HEK293 (cell line): ENCODE measurements at regions not wholly inside any gene's neighbourhood (a gene's known extent, or its start where the extent isn't known, plus 50 kb on each side); places are given as distances from the start of the nearest gene placed in this dataset.
A peak's percentile ranks its signal among the peaks of the same experiment; 100 is the strongest.

Source experiments
- CTCF ChIA-PET: fragments of 350-600 bp; formaldehyde crosslinking; extraction: SDS; loops from one replicate; lab custom pipeline; 2021; ENCODE audit warnings: antibody characterized with exemption; lab: Yijun Ruan, JAX
- POLR2A ChIA-PET: fragments of 300-600 bp; formaldehyde crosslinking; extraction: SDS; loops from one replicate; lab custom pipeline; 2020; ENCODE audit warnings: antibody characterized with exemption, inconsistent platforms; lab: Yijun Ruan, JAX
- H3K27ac ChIP-seq: fragments of 200-500 bp; sonication (Bioruptor generic); 2 replicates; pipeline ENCODE4 v1.5.1; 2014; ENCODE audit warnings: low read depth, low read length, control low read depth, inconsistent platforms; ENCODE audit errors: extremely low read depth
- H3K36me3 ChIP-seq, 2 experiments: fragments of 200-500 bp in 1 of 2; sonication (Bioruptor generic) in 1 of 2; 1 replicate in 1 of 2; 2 replicates in 1 of 2; pipeline ENCODE4 v1.5.1; 2014 to 2017; ENCODE audit warnings: inconsistent platforms in 2 of 2, low read length in 2 of 2; ENCODE audit not compliant: control insufficient read depth in 2 of 2, insufficient read depth in 1 of 2
- H3K4me1 ChIP-seq: fragments of 200-500 bp; sonication (Bioruptor generic); 2 replicates; pipeline ENCODE4 v1.5.1; 2014; ENCODE audit warnings: mild to moderate bottlenecking, low read length, inconsistent platforms; ENCODE audit not compliant: control insufficient read depth, insufficient read depth
- H3K4me3 ChIP-seq: 2 replicates; pipeline ENCODE4 v1.5.1; 2011; ENCODE audit warnings: low read depth, mild to moderate bottlenecking, control low read depth, low read length, moderate library complexity
- H3K9me3 ChIP-seq: fragments of 200-500 bp; sonication (Bioruptor generic); 2 replicates; pipeline ENCODE4 v1.5.1; 2014; ENCODE audit warnings: low read depth, low read length, inconsistent platforms; ENCODE audit not compliant: control insufficient read depth, insufficient read depth
- BCL11B ChIP-seq: fragments of 450-650 bp; formaldehyde crosslinking; IDR thresholded peaks from 2 replicates; pipeline ENCODE4 v1.5.1; 2016; ENCODE audit warnings: low read depth, missing biosample characterization, missing genetic modification characterization
- GLI2 ChIP-seq: fragments of 450-650 bp; formaldehyde crosslinking; IDR thresholded peaks from 2 replicates; pipeline ENCODE4; 2017; ENCODE audit warnings: missing biosample characterization, missing genetic modification characterization, low read depth, borderline replicate concordance
- HOXC10 ChIP-seq: sonication (generic); formaldehyde crosslinking; IDR thresholded peaks from 2 replicates; pipeline ENCODE4 v1.8.1; 2023; ENCODE audit warnings: mild to moderate bottlenecking, missing genetic modification reagents
- PRDM1 ChIP-seq: fragments of 450-650 bp; formaldehyde crosslinking; IDR thresholded peaks from 2 replicates; pipeline ENCODE4; 2016; ENCODE audit warnings: missing biosample characterization, missing genetic modification characterization
- TCF7L2 ChIP-seq: IDR thresholded peaks from 2 replicates; pipeline ENCODE4 v1.6.1; 2011; ENCODE audit warnings: low read depth, mild to moderate bottlenecking, inconsistent platforms, low read length, moderate library complexity, borderline replicate concordance
- YY2 ChIP-seq: fragments of 450-650 bp; formaldehyde crosslinking; IDR thresholded peaks from 2 replicates; pipeline ENCODE4 v1.5.1; 2016; ENCODE audit warnings: missing biosample characterization, missing genetic modification characterization
- ZBTB20 ChIP-seq: fragments of 450-650 bp; formaldehyde crosslinking; IDR thresholded peaks from 2 replicates; pipeline ENCODE4 v1.5.1; 2016; ENCODE audit warnings: missing biosample characterization, missing genetic modification characterization
- ZBTB21 ChIP-seq: fragments of 450-650 bp; formaldehyde crosslinking; IDR thresholded peaks from 2 replicates; pipeline ENCODE4 v1.5.1; 2017; ENCODE audit warnings: missing biosample characterization, missing genetic modification characterization
- ZBTB48 ChIP-seq: fragments of 450-650 bp; formaldehyde crosslinking; IDR thresholded peaks from 2 replicates; pipeline ENCODE4 v1.5.1; 2016; ENCODE audit warnings: missing biosample characterization, missing genetic modification characterization
- ZBTB8A ChIP-seq: fragments of 450-650 bp; formaldehyde crosslinking; IDR thresholded peaks from 2 replicates; pipeline ENCODE4 v1.5.1; 2016; ENCODE audit warnings: missing biosample characterization, missing genetic modification characterization
- ZNF140 ChIP-seq: fragments of 450-650 bp; formaldehyde crosslinking; IDR thresholded peaks from 2 replicates; pipeline ENCODE4 v1.5.1; 2016; ENCODE audit warnings: missing biosample characterization, missing genetic modification characterization
- ZNF184 ChIP-seq: fragments of 450-650 bp; IDR thresholded peaks from 2 replicates; pipeline ENCODE4 v1.5.1; 2018; ENCODE audit warnings: missing biosample characterization, mild to moderate bottlenecking, missing genetic modification characterization
- ZNF24 ChIP-seq: fragments of 450-650 bp; formaldehyde crosslinking; IDR thresholded peaks from 2 replicates; pipeline ENCODE4 v1.5.1; 2016; ENCODE audit warnings: missing biosample characterization, missing genetic modification characterization
- ZNF248 ChIP-seq: fragments of 450-650 bp; formaldehyde crosslinking; IDR thresholded peaks from 2 replicates; pipeline ENCODE4 v1.5.1; 2017; ENCODE audit warnings: missing biosample characterization, missing genetic modification characterization
- ZNF266 ChIP-seq: fragments of 450-650 bp; formaldehyde crosslinking; IDR thresholded peaks from 2 replicates; pipeline ENCODE4 v1.5.1; 2016; ENCODE audit warnings: missing biosample characterization, missing genetic modification characterization, low read depth
- ZNF366 ChIP-seq: fragments of 450-650 bp; formaldehyde crosslinking; conservative IDR thresholded peaks from 2 replicates; pipeline ENCODE4 v1.5.1; 2016; ENCODE audit warnings: missing biosample characterization, missing genetic modification characterization
- ZNF423 ChIP-seq: fragments of 450-650 bp; formaldehyde crosslinking; IDR thresholded peaks from 2 replicates; pipeline ENCODE4 v1.5.1; 2016; ENCODE audit warnings: missing biosample characterization, missing genetic modification characterization
- ZNF529 ChIP-seq: fragments of 450-650 bp; formaldehyde crosslinking; IDR thresholded peaks from 2 replicates; pipeline ENCODE4 v1.5.1; 2017; ENCODE audit warnings: missing genetic modification characterization, missing biosample characterization; ENCODE audit not compliant: insufficient replicate concordance
- ZNF549 ChIP-seq: fragments of 450-650 bp; IDR thresholded peaks from 2 replicates; pipeline ENCODE4 v1.5.1; 2018; ENCODE audit warnings: missing biosample characterization, missing genetic modification characterization, mild to moderate bottlenecking, inconsistent platforms, moderate library complexity
- ZNF626 ChIP-seq: fragments of 450-650 bp; sonication (Bioruptor Pico); formaldehyde crosslinking; IDR thresholded peaks from 2 replicates; pipeline ENCODE4 v1.5.1; 2018; ENCODE audit warnings: missing biosample characterization, missing genetic modification characterization, inconsistent platforms
- ZNF629 ChIP-seq: fragments of 450-650 bp; formaldehyde crosslinking; IDR thresholded peaks from 2 replicates; pipeline ENCODE4 v1.5.1; 2017; ENCODE audit warnings: missing biosample characterization, missing genetic modification characterization
- ZNF660 ChIP-seq: fragments of 450-650 bp; IDR thresholded peaks from 2 replicates; pipeline ENCODE4 v1.5.1; 2018; ENCODE audit warnings: missing biosample characterization, mild to moderate bottlenecking, missing genetic modification characterization
- ZNF677 ChIP-seq: fragments of 450-650 bp; IDR thresholded peaks from 2 replicates; pipeline ENCODE4 v1.5.0; 2018; ENCODE audit warnings: missing biosample characterization, mild to moderate bottlenecking, missing genetic modification characterization, moderate library complexity
- ZNF701 ChIP-seq: fragments of 450-650 bp; formaldehyde crosslinking; IDR thresholded peaks from 2 replicates; pipeline ENCODE4 v1.5.1; 2016; ENCODE audit warnings: missing biosample characterization, missing genetic modification characterization
- ZSCAN30 ChIP-seq: fragments of 450-650 bp; IDR thresholded peaks from 2 replicates; pipeline ENCODE4 v1.5.1; 2018; ENCODE audit warnings: missing biosample characterization, mild to moderate bottlenecking, missing genetic modification characterization, moderate library complexity
- TF ChIP-seq, protein P1 (sequence below): fragments of 450-650 bp; IDR thresholded peaks from 2 replicates; pipeline ENCODE4 v1.5.1; 2018; ENCODE audit warnings: missing biosample characterization, mild to moderate bottlenecking, missing genetic modification characterization
- TF ChIP-seq, protein P2 (sequence below): fragments of 450-650 bp; formaldehyde crosslinking; IDR thresholded peaks from 2 replicates; pipeline ENCODE4 v1.5.1; 2016; ENCODE audit warnings: missing biosample characterization, missing genetic modification characterization
- TF ChIP-seq, protein P3 (sequence below): fragments of 450-650 bp; formaldehyde crosslinking; IDR thresholded peaks from 2 replicates; pipeline ENCODE4 v1.5.1; 2016; ENCODE audit warnings: missing biosample characterization, missing genetic modification characterization

DNA sequence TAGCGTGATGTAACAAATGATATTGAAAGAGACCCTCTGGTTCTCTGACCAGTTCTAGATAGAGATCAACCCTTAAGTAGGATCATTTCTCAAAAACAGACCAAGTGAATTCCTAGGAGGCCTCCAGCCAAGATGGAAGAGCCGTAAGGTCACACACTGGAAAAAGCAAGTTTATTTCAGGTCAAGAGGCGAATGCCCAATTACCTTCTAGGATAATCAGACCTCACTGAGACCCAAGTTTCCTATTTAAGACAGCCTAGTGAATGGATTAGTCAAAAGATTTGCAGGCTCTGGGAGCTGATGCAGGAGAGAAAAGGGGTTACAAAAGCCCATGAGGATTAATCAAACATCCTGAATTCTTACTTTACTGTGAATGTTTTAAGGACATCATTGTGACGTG lies 486.1 kb upstream of the NRP1 start:
- H3K4me1 ChIP-seq, result no peaks in the 10 kb centered on the region
- no peaks in the 10 kb centered on the region for H3K36me3 ChIP-seq
- ChIA-PET CTCF (no interaction called here), POLR2A (no interaction called here)
- TF ChIP-seq ZNF629 (no peak), ZNF266 (tag by site-specific recombination) (no peak), GLI2 (tag by site-specific recombination) (no peak), ZNF660 (tag by site-specific recombination) (no peak), ZNF184 (tag by site-specific recombination) (no peak), ZNF677 (no peak), ZNF529 (tag by site-specific recombination) (no peak), ZSCAN30 (no peak), ZNF140 (tag by site-specific recombination) (no peak), ZBTB21 (tag by site-specific recombination) (no peak), ZNF248 (tag by site-specific recombination) (no peak), ZNF423 (tag by site-specific recombination) (no peak), ZBTB20 (tag by site-specific recombination) (no peak)
- TF ChIP-seq, protein P1, sequence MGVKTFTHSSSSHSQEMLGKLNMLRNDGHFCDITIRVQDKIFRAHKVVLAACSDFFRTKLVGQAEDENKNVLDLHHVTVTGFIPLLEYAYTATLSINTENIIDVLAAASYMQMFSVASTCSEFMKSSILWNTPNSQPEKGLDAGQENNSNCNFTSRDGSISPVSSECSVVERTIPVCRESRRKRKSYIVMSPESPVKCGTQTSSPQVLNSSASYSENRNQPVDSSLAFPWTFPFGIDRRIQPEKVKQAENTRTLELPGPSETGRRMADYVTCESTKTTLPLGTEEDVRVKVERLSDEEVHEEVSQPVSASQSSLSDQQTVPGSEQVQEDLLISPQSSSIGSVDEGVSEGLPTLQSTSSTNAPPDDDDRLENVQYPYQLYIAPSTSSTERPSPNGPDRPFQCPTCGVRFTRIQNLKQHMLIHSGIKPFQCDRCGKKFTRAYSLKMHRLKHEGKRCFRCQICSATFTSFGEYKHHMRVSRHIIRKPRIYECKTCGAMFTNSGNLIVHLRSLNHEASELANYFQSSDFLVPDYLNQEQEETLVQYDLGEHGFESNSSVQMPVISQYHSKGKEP (tag by site-specific recombination), result no peak
- TF ChIP-seq, protein P2, sequence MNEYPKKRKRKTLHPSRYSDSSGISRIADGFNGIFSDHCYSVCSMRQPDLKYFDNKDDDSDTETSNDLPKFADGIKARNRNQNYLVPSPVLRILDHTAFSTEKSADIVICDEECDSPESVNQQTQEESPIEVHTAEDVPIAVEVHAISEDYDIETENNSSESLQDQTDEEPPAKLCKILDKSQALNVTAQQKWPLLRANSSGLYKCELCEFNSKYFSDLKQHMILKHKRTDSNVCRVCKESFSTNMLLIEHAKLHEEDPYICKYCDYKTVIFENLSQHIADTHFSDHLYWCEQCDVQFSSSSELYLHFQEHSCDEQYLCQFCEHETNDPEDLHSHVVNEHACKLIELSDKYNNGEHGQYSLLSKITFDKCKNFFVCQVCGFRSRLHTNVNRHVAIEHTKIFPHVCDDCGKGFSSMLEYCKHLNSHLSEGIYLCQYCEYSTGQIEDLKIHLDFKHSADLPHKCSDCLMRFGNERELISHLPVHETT, result no peak
- H3K4me3 ChIP-seq, result no peak overlapping the region
- no peaks in the 10 kb centered on the region for H3K9me3 ChIP-seq
- no peak overlapping the region for H3K27ac ChIP-seq

DNA sequence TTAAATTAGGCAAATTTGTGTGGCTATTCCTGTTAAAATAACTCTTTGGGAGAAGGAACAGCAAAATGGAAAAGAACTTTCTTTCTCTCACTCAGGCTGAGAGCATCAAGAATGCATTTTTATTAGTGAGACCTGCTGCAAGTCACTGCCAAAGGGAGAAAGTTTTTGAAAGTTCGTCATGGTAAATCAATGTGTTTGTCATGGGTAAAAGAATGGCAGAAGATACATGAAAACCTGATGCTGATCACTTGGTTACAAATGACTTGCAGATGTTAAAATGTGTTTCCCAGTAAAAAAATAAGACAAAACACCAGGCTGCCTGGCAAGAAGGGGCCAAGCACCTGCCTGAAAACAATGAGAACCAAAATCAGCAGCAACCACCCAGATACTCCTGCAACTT lies 484.7 kb upstream of the NRP1 start:
- POLR2A ChIA-PET, result no interaction called here

DNA sequence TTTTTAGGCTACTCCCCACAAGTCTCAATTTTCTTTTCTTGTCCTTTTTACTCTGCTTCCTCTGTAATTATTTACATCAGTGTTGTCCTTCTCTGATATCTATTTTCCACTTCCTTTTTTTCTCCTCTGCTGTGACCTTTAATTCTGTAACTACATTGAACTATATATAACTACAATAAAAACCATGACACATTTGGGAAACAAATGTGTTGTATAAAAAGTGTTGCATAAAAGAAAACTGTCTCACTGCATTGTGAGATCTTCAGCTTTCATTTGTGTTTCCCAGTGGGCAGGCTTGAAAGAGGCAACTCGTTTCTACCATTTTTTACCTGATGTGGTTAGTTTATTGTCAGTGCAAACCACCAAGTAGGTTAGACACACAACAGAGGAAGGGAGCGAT lies 483.9 kb upstream of the NRP1 start:
- no peaks in the 10 kb centered on the region for H3K9me3 ChIP-seq
- CTCF ChIA-PET, result interaction anchor here (0.7 kb wide), 1 partner anchor 668 kb away, joined by 3 read pairs; no protein-coding TSS in a partner anchor
- TF ChIP-seq, protein P3, sequence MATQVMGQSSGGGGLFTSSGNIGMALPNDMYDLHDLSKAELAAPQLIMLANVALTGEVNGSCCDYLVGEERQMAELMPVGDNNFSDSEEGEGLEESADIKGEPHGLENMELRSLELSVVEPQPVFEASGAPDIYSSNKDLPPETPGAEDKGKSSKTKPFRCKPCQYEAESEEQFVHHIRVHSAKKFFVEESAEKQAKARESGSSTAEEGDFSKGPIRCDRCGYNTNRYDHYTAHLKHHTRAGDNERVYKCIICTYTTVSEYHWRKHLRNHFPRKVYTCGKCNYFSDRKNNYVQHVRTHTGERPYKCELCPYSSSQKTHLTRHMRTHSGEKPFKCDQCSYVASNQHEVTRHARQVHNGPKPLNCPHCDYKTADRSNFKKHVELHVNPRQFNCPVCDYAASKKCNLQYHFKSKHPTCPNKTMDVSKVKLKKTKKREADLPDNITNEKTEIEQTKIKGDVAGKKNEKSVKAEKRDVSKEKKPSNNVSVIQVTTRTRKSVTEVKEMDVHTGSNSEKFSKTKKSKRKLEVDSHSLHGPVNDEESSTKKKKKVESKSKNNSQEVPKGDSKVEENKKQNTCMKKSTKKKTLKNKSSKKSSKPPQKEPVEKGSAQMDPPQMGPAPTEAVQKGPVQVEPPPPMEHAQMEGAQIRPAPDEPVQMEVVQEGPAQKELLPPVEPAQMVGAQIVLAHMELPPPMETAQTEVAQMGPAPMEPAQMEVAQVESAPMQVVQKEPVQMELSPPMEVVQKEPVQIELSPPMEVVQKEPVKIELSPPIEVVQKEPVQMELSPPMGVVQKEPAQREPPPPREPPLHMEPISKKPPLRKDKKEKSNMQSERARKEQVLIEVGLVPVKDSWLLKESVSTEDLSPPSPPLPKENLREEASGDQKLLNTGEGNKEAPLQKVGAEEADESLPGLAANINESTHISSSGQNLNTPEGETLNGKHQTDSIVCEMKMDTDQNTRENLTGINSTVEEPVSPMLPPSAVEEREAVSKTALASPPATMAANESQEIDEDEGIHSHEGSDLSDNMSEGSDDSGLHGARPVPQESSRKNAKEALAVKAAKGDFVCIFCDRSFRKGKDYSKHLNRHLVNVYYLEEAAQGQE (tag by site-specific recombination), result no peak
- TF ChIP-seq ZNF24 (tag by site-specific recombination) (no peak), BCL11B (tag by site-specific recombination) (no peak), YY2 (tag by site-specific recombination) (no peak), ZNF626 (tag by site-specific recombination) (no peak)

More for the DNA sequence above, 484.7 kb upstream of the NRP1 start:
- no peaks in the 10 kb centered on the region for H3K4me1 ChIP-seq
- TF ChIP-seq TCF7L2 (no peak), ZNF549 (tag by site-specific recombination) (no peak), ZBTB48 (tag by site-specific recombination) (no peak), ZNF366 (tag by site-specific recombination) (no peak), HOXC10 (no peak), PRDM1 (tag by site-specific recombination) (0 out of 2 replicates have a peak, but pooled peaks have one; percentile 8), ZBTB8A (tag by site-specific recombination) (no peak), ZNF701 (tag by site-specific recombination) (no peak)
- TF ChIP-seq, protein P2, result no peak
- no peaks in the 10 kb centered on the region for H3K9me3 ChIP-seq
- H3K36me3 ChIP-seq, result no peaks in the 10 kb centered on the region
- CTCF ChIA-PET, result no interaction called here
- H3K4me3 ChIP-seq, result no peak overlapping the region
- no peak overlapping the region for H3K27ac ChIP-seq

More for the DNA sequence above, 483.9 kb upstream of the NRP1 start:
- no peaks in the 10 kb centered on the region for H3K4me1 ChIP-seq
- H3K4me3 ChIP-seq, result no peak overlapping the region
- POLR2A ChIA-PET, result no interaction called here
- H3K36me3 ChIP-seq, result no peaks in the 10 kb centered on the region
- H3K27ac ChIP-seq, result no peak overlapping the region
